Endothelial cell of umbilical vein (primary cell): ENCODE measurements at regions not wholly inside any gene's neighbourhood (a gene's known extent, or its start where the extent isn't known, plus 50 kb on each side); places are given as distances from the start of the nearest gene placed in this dataset.

ENCODE experiments used
- BruUV-seq: library from RNA; stranded (reverse); fragments of 400-500 nt; replicated peaks from 2 replicates; lab custom pipeline; 2021; lab: Mats Ljungman, UMichigan
- CTCF ChIA-PET: fragments of 300-600, 350-600 bp; sonication (Branson Sonifier 250); formaldehyde crosslinking; loops from one replicate; lab custom pipeline; 2021; ENCODE audit warnings: antibody characterized with exemption, inconsistent platforms; lab: Charles Lee
- POLR2A ChIA-PET: fragments of 300-600, 350-600 bp; sonication (Branson Sonifier 250); formaldehyde crosslinking; loops from one replicate; lab custom pipeline; 2021; ENCODE audit warnings: antibody characterized with exemption, inconsistent platforms; lab: Charles Lee
- DNase-seq: peaks from one replicate; pipeline ENCODE4 v3.0.0-alpha.2; 2011; ENCODE audit warnings: low read depth, low spot score
- FAIRE-seq: peaks from 2 replicates; lab custom pipeline; 2011; peaks lifted over from hg19 to GRCh38; lab: Jason Lieb, UNC
- H2AFZ ChIP-seq: 2 replicates; pipeline ENCODE4 v1.6.0; 2012; ENCODE audit warnings: low read depth, low read length, control low read depth, inconsistent platforms
- H3K27ac ChIP-seq: 2 replicates; pipeline ENCODE4 v1.5.1; 2011; ENCODE audit warnings: low read depth, mild to moderate bottlenecking, control low read depth, low read length, moderate library complexity; ENCODE audit not compliant: insufficient read depth
- H3K27me3 ChIP-seq, 2 experiments: 2 replicates each; pipeline versions ENCODE4 v1.6.0 to v1.6.1; 2011; ENCODE audit warnings: low read length in 2 of 2, mixed read lengths in 1 of 2; ENCODE audit not compliant: control insufficient read depth in 2 of 2, insufficient read depth in 2 of 2
- H3K36me3 ChIP-seq, 2 experiments: 2 replicates in 1 of 2; 3 replicates in 1 of 2; pipeline ENCODE4 v1.5.1; 2011; ENCODE audit warnings: low read length in 2 of 2, mild to moderate bottlenecking in 1 of 2, moderate library complexity in 1 of 2; ENCODE audit not compliant: control insufficient read depth in 2 of 2, insufficient read depth in 2 of 2; ENCODE audit errors: extremely low read depth in 1 of 2
- H3K4me1 ChIP-seq: 3 replicates; pipeline ENCODE4 v1.5.1; 2011; ENCODE audit warnings: mild to moderate bottlenecking, low read length; ENCODE audit not compliant: control insufficient read depth, insufficient read depth; ENCODE audit errors: extremely low read depth
- H3K4me2 ChIP-seq: 2 replicates; pipeline ENCODE4 v1.6.1; 2011; ENCODE audit warnings: low read length, control low read depth, mixed read lengths; ENCODE audit not compliant: insufficient read depth
- H3K4me3 ChIP-seq, 3 experiments: fragments of 200-600 bp in 1 of 3; sonication (generic), shearing (Covaris generic) in 1 of 3; replicated peaks in 1 of 3; 2 replicates each; pipeline ENCODE4 v1.5.1; 2011 to 2016; ENCODE audit warnings: control low read depth in 3 of 3, low read length in 3 of 3, mild to moderate bottlenecking in 2 of 3, inconsistent platforms in 1 of 3, low read depth in 1 of 3, moderate library complexity in 1 of 3; ENCODE audit not compliant: insufficient read depth in 1 of 3
- H3K79me2 ChIP-seq: 2 replicates; pipeline ENCODE4 v1.6.0; 2012; ENCODE audit warnings: low read length, inconsistent platforms; ENCODE audit not compliant: control insufficient read depth, insufficient read depth
- H3K9ac ChIP-seq: replicated peaks from 2 replicates; pipeline ENCODE3; 2011; ENCODE audit warnings: low read length, control low read depth; ENCODE audit not compliant: insufficient read depth; ENCODE audit errors: extremely low read depth
- H3K9me1 ChIP-seq: replicated peaks from 3 replicates; pipeline ENCODE4 v1.6.0; 2011; ENCODE audit warnings: mild to moderate bottlenecking, low read length; ENCODE audit not compliant: control insufficient read depth, insufficient read depth; ENCODE audit errors: extremely low read depth
- H3K9me3 ChIP-seq: replicated peaks from 2 replicates; pipeline ENCODE4 v1.5.1; 2012; ENCODE audit warnings: low read length, inconsistent platforms; ENCODE audit not compliant: control insufficient read depth, insufficient read depth
- H4K20me1 ChIP-seq: replicated peaks from 2 replicates; pipeline ENCODE3; 2011; ENCODE audit warnings: mild to moderate bottlenecking, low read length; ENCODE audit not compliant: control insufficient read depth, insufficient read depth; ENCODE audit errors: extremely low read depth
- EZH2 ChIP-seq: IDR thresholded peaks from 2 replicates; pipeline ENCODE4 v1.6.1; 2012; ENCODE audit warnings: borderline replicate concordance, low read depth, mild to moderate bottlenecking, moderate library complexity, low read length, inconsistent platforms; ENCODE audit not compliant: severe bottlenecking
- FOS ChIP-seq: IDR thresholded peaks from 2 replicates; pipeline ENCODE4 v1.6.1; 2011; ENCODE audit warnings: mild to moderate bottlenecking, low read length, moderate library complexity, borderline replicate concordance; ENCODE audit not compliant: insufficient read depth
- GATA2 ChIP-seq: IDR thresholded peaks from 2 replicates; pipeline ENCODE4 v1.7.0; 2011; ENCODE audit warnings: low read depth, mild to moderate bottlenecking, moderate library complexity, mixed read lengths, low read length; ENCODE audit not compliant: insufficient read length, insufficient read depth
- JUN ChIP-seq: IDR thresholded peaks from 2 replicates; pipeline ENCODE4 v1.6.1; 2011; ENCODE audit warnings: borderline replicate concordance, low read depth; ENCODE audit not compliant: insufficient read length, insufficient read depth
- MYC ChIP-seq: IDR thresholded peaks from one replicate; pipeline ENCODE4 v1.6.1; 2011; ENCODE audit warnings: mild to moderate bottlenecking, low read depth, low read length
- POLR2A ChIP-seq: IDR thresholded peaks from 2 replicates; pipeline ENCODE4 v1.6.1; 2012; ENCODE audit warnings: low read depth, mild to moderate bottlenecking, control low read depth, low read length
- POLR2AphosphoS5 ChIP-seq: IDR thresholded peaks from 2 replicates; pipeline ENCODE4 v1.6.1; 2012; ENCODE audit warnings: low read depth, mild to moderate bottlenecking, control low read depth, low read length, moderate library complexity; ENCODE audit not compliant: insufficient read depth
- dilution Hi-C: fragments of 300-500 bp; cut with MboI; formaldehyde crosslinking; loops from one replicate; pipeline ENCODE4 v1.15.0; 2019; ENCODE audit warnings: low sequenced_read_pairs; ENCODE audit not compliant: extremely low pct_ligation_motif_present
- intact Hi-C: fragments of 100-400 bp; cut with micrococcal nuclease; formaldehyde crosslinking; loops from one replicate; pipeline ENCODE4 v1.10.0; 2022
- TF ChIP-seq, protein P1 (sequence below): IDR thresholded peaks from 2 replicates; pipeline ENCODE4 v1.6.1; 2011; ENCODE audit not compliant: insufficient read depth, insufficient read length
- TF ChIP-seq, protein P2 (sequence below), 2 donors: IDR thresholded peaks; 1 replicate in 1 of 2; 2 replicates in 1 of 2; pipeline ENCODE4 v1.5.1; 2011; ENCODE audit warnings: low read length in 2 of 2, mild to moderate bottlenecking in 2 of 2, moderate library complexity in 2 of 2, control low read depth in 1 of 2, inconsistent platforms in 1 of 2, low read depth in 1 of 2; ENCODE audit not compliant: insufficient read depth in 1 of 2; ENCODE audit errors: extremely low read depth in 1 of 2

DNA sequence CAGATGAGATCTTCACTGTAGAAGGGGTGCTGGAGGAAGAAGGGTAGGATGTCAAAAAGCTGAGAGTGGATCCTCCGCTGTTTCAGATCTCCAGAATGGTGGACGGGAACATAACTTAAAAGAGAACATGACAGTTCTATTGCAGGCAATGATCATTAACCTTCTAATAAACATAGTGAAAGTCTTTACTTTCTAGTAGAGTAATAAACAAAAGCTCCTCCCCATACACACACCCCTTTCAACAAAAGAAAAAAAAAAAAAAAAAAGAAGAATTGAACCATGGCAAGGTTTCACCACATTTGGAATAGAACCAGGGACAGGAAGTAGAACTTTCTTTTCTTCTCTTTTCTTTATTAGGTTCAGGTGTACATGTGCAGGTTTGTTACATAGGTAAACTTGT lies 768.1 kb upstream of the RIOK2 start:
- DNase-seq (no peak), FAIRE-seq (no peak)
- intact Hi-C loops (no loop called here), dilution Hi-C loops (no loop called here)
- POLR2A ChIA-PET, result no interaction called here
- Histone ChIP-seq H3K4me2 (no peak overlapping the region), H3K79me2 (no peaks in the 10 kb centered on the region), H3K9me1 (no peaks in the 10 kb centered on the region), H3K27ac (no peak overlapping the region), H4K20me1 (no peaks in the 10 kb centered on the region), H3K9me3 (no peaks in the 10 kb centered on the region), H3K36me3 (no peaks in the 10 kb centered on the region), H3K4me1 (no peaks in the 10 kb centered on the region), H3K27me3 (no peaks in the 10 kb centered on the region), H2AFZ (no peak overlapping the region), H3K4me3 (no peak overlapping the region), H3K9ac (no peak overlapping the region)
- CTCF ChIA-PET, result interaction anchor here (1.0 kb wide), 1 partner anchor 9 kb away, joined by 4 read pairs; no protein-coding TSS in a partner anchor
- TF ChIP-seq FOS (no peak), GATA2 (no peak), MYC (no peak), EZH2 (no peak), POLR2A (no peak)
- no TSS peak for BruUV-seq

DNA sequence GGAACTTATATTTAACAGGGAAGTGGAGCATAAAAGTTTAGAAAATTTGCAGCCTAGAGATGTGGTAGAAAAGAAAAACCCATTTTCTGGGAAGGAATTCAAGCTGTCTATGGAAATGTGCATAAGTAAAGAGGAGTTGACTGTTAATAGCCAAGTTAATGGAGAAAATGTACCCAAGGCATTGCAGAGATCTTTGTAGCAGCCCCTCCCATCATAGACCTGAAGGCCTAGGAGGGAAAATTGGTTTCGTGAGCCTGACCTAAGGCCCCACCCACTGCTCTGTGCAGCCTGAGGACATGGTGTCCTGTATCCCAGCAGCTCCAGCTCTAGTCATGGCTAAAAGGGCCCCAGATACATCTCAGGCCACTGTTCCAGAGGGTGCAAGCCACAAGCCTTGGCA lies 772.4 kb upstream of the RIOK2 start:
- no peaks in the 10 kb centered on the region for H3K9me3 ChIP-seq
- H3K4me2 ChIP-seq, result no peak overlapping the region
- intact Hi-C loops (no loop called here), dilution Hi-C loops (no loop called here)
- H3K27ac ChIP-seq, result no peak overlapping the region
- H3K27me3 ChIP-seq, result no peaks in the 10 kb centered on the region
- H3K36me3 ChIP-seq, result no peaks in the 10 kb centered on the region
- H3K4me1 ChIP-seq, result no peaks in the 10 kb centered on the region
- H4K20me1 ChIP-seq, result no peaks in the 10 kb centered on the region
- no peaks in the 10 kb centered on the region for H3K9me1 ChIP-seq
- H3K79me2 ChIP-seq, result no peaks in the 10 kb centered on the region
- POLR2A ChIA-PET, result no interaction called here
- no TSS peak for BruUV-seq
- DNase-seq (no peak), FAIRE-seq (no peak)
- H3K4me3 ChIP-seq, result no peak overlapping the region
- no peak overlapping the region for H3K9ac ChIP-seq
- CTCF ChIA-PET, result interaction anchor here (1.2 kb wide), 1 partner anchor 10 kb away, joined by 5 read pairs; no protein-coding TSS in a partner anchor
- TF ChIP-seq EZH2 (no peak), MYC (no peak), POLR2A (no peak), JUN (no peak), FOS (no peak), GATA2 (no peak), POLR2AphosphoS5 (no peak)
- TF ChIP-seq, protein P1, sequence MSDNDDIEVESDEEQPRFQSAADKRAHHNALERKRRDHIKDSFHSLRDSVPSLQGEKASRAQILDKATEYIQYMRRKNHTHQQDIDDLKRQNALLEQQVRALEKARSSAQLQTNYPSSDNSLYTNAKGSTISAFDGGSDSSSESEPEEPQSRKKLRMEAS, result no peak
- TF ChIP-seq, protein P2, sequence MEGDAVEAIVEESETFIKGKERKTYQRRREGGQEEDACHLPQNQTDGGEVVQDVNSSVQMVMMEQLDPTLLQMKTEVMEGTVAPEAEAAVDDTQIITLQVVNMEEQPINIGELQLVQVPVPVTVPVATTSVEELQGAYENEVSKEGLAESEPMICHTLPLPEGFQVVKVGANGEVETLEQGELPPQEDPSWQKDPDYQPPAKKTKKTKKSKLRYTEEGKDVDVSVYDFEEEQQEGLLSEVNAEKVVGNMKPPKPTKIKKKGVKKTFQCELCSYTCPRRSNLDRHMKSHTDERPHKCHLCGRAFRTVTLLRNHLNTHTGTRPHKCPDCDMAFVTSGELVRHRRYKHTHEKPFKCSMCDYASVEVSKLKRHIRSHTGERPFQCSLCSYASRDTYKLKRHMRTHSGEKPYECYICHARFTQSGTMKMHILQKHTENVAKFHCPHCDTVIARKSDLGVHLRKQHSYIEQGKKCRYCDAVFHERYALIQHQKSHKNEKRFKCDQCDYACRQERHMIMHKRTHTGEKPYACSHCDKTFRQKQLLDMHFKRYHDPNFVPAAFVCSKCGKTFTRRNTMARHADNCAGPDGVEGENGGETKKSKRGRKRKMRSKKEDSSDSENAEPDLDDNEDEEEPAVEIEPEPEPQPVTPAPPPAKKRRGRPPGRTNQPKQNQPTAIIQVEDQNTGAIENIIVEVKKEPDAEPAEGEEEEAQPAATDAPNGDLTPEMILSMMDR (IDR thresholded peaks at IDR 0.05; ENCODE audit: extremely low read depth in 1 of 2, insufficient read depth in 1 of 2, low read depth in 1 of 2, low read length in 2 of 2), result no peak
- H2AFZ ChIP-seq, result no peak overlapping the region
